ENCODE measurements at regions not wholly inside any gene's neighbourhood (a gene's known extent, or its start where the extent isn't known, plus 50 kb on each side); places are given as distances from the start of the nearest gene placed in this dataset.

GRCh38 chr13:73829416-73829815, 304.8 kb downstream of the KLF12 start:
- POLR2A ChIA-PET = no interaction called here
- Histone ChIP-seq H3K4me2 (ENCODE audit: low read length) (no peak overlapping the region), H3K9me2 (ENCODE audit: insufficient read depth, low read length) (no peaks in the 10 kb centered on the region), H3K27ac (ENCODE audit: low read depth, low read length, poor library complexity, severe bottlenecking) (no peak overlapping the region), H4K20me1 (ENCODE audit: insufficient read depth, low read length) (no peaks in the 10 kb centered on the region; the same call in 1 of the 2 replicates), H3K9me3 (ENCODE audit: low read length) (no peaks in the 10 kb centered on the region), H3K4me3 (ENCODE audit: low read depth, low read length, poor library complexity, severe bottlenecking) (no peak overlapping the region), H2AFZ (ENCODE audit: low read length) (no peak overlapping the region), H3K79me2 (ENCODE audit: insufficient read depth, low read depth, low read length) (no peaks in the 10 kb centered on the region), H3K36me3 (ENCODE audit: insufficient read depth, low read length) (no peaks in the 10 kb centered on the region), H3K4me1 (ENCODE audit: insufficient read depth, low read length, poor library complexity, severe bottlenecking) (no peaks in the 10 kb centered on the region)
- no peak for DNase-seq (ENCODE audit: low spot score)
- no TSS peak for BruUV-seq (replicated peaks)
- CTCF ChIA-PET (ENCODE audit: unreplicated experiment) = no interaction called here
- intact Hi-C loops (cut with micrococcal nuclease; ENCODE audit: unreplicated experiment) = no loop called here
- TF ChIP-seq EZH2phosphoT487 (IDR thresholded peaks at IDR 0.05; ENCODE audit: borderline replicate concordance, low read depth, low read length) (no peak), CTCF (conservative IDR thresholded peaks at IDR 0.05; ENCODE audit: low read length) (no peak)

GRCh38 chr13:73828811-73829210, 305.4 kb downstream of the KLF12 start:
- Histone ChIP-seq H3K9me2 (ENCODE audit: insufficient read depth, low read length) (no peaks in the 10 kb centered on the region), H3K27ac (ENCODE audit: low read depth, low read length, poor library complexity, severe bottlenecking) (no peak overlapping the region), H3K36me3 (ENCODE audit: insufficient read depth, low read length) (no peaks in the 10 kb centered on the region), H4K20me1 (ENCODE audit: insufficient read depth, low read length) (no peaks in the 10 kb centered on the region; the same call in 1 of the 2 replicates), H3K4me3 (ENCODE audit: low read depth, low read length, poor library complexity, severe bottlenecking) (no peak overlapping the region), H3K9me3 (ENCODE audit: low read length) (no peaks in the 10 kb centered on the region), H3K4me1 (ENCODE audit: insufficient read depth, low read length, poor library complexity, severe bottlenecking) (no peaks in the 10 kb centered on the region), H2AFZ (ENCODE audit: low read length) (no peak overlapping the region), H3K79me2 (ENCODE audit: insufficient read depth, low read depth, low read length) (no peaks in the 10 kb centered on the region), H3K4me2 (ENCODE audit: low read length) (no peak overlapping the region)
- no peak for DNase-seq (ENCODE audit: low spot score)
- TF ChIP-seq CTCF (conservative IDR thresholded peaks at IDR 0.05; ENCODE audit: low read length) (no peak), EZH2phosphoT487 (IDR thresholded peaks at IDR 0.05; ENCODE audit: borderline replicate concordance, low read depth, low read length) (no peak)
- ChIA-PET POLR2A (interaction anchor here (0.5 kb wide), 1 partner anchor 19 kb away, joined by 3 read pairs; no protein-coding TSS in a partner anchor), CTCF (ENCODE audit: unreplicated experiment) (no interaction called here)
- intact Hi-C loops (cut with micrococcal nuclease; ENCODE audit: unreplicated experiment) = no loop called here
- no TSS peak for BruUV-seq (replicated peaks)

- intact Hi-C loops (cut with micrococcal nuclease; ENCODE audit: unreplicated experiment) = no loop called here
- no peaks in the 10 kb centered on the region for H3K79me2 ChIP-seq (ENCODE audit: insufficient read depth, low read depth, low read length)
- no peak overlapping the region for H2AFZ ChIP-seq (ENCODE audit: low read length)
- no peaks in the 10 kb centered on the region for H3K36me3 ChIP-seq (ENCODE audit: insufficient read depth, low read length)
- no TSS peak for BruUV-seq (replicated peaks)
- no peak overlapping the region for H3K4me2 ChIP-seq (ENCODE audit: low read length)
- TF ChIP-seq EZH2phosphoT487 (IDR thresholded peaks at IDR 0.05; ENCODE audit: borderline replicate concordance, low read depth, low read length) = no peak
- no peak for TF ChIP-seq CTCF (conservative IDR thresholded peaks at IDR 0.05; ENCODE audit: low read length)
- no peak for DNase-seq (ENCODE audit: low spot score)
- no peaks in the 10 kb centered on the region for H3K9me2 ChIP-seq (ENCODE audit: insufficient read depth, low read length)
- POLR2A ChIA-PET = no interaction called here
- H3K4me3 ChIP-seq (ENCODE audit: low read depth, low read length, poor library complexity, severe bottlenecking) = no peak overlapping the region
- H3K4me1 ChIP-seq (ENCODE audit: insufficient read depth, low read length, poor library complexity, severe bottlenecking) = no peaks in the 10 kb centered on the region
- H4K20me1 ChIP-seq (ENCODE audit: insufficient read depth, low read length) = no peaks in the 10 kb centered on the region
- CTCF ChIA-PET (ENCODE audit: unreplicated experiment) = no interaction called here
- no peaks in the 10 kb centered on the region for H3K9me3 ChIP-seq (ENCODE audit: low read length)
- no peak overlapping the region for H3K27ac ChIP-seq (ENCODE audit: low read depth, low read length, poor library complexity, severe bottlenecking)
Measured at GRCh38 chr13:73827434-73827833, 306.8 kb downstream of the KLF12 start.
